Tibial nerve (tissue), 4 donors: ENCODE measurements at regions not wholly inside any gene's neighbourhood (a gene's known extent, or its start where the extent isn't known, plus 50 kb on each side); places are given as distances from the start of the nearest gene placed in this dataset.

Experiments used
- CTCF ChIP-seq, 5 experiments: fragments of 200-600 bp in 3 of 5; fragments of 450-650 bp in 2 of 5; sonication (generic) in 3 of 5; IDR thresholded peaks; one replicate each; pipeline ENCODE4 v1.5.1; 2016 to 2019; ENCODE audit warnings: antibody characterized with exemption in 5 of 5, mild to moderate bottlenecking in 3 of 5, moderate library complexity in 2 of 5
- EP300 ChIP-seq, 2 donors: sonication (generic); formaldehyde crosslinking; IDR thresholded peaks; one replicate each; pipeline ENCODE4 v1.6.1; 2017; ENCODE audit warnings: antibody characterized with exemption in 2 of 2, mild to moderate bottlenecking in 1 of 2

GRCh38 chr3:40701016-40701588, 176.3 kb downstream of the ZNF621 start:
- TF ChIP-seq CTCF (IDR thresholded peaks at IDR 0.05) (no peak), EP300 (IDR thresholded peaks at IDR 0.05) (no peak)
